ENCODE measurements at regions not wholly inside any gene's neighbourhood (a gene's known extent, or its start where the extent isn't known, plus 50 kb on each side); places are given as distances from the start of the nearest gene placed in this dataset.

DNA sequence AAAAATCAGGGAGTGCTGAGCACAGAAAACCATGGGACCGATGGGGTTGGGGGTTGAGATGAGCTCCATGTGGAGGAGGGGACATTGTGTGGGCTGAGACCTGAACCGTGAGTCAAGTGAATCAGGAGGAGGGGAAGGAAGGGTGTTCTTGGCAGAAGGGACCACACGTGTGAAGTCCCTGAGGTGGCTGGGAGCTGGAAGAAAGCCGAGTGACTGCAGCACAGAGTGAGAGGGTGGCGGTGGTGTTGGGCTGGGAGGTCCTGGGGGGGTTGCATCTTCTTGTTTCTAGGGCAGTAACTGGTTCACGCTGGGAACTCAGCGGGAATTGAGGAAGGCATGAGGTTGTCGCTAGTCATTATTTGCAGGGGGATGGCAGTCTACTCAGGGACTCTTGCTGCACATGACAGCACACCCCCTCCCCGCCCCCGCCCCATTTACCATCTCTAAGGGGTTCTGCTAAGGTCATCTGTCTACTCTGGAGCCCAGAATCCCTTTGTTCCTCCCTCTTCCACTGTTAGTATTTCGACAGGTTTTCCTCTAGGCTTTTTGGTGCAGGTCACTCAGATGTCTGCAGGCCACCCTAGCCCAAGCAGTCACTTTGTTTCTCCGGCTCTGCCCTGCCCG, 254.3 kb downstream of the TLE3 start:
- FAIRE-seq (no peak), DNase-seq (ENCODE audit: extremely low spot score, insufficient read length, low read depth) (no peak)

- FAIRE-seq (no peak), DNase-seq (ENCODE audit: extremely low spot score, insufficient read length, low read depth) (no peak)
Measured at GRCh38 chr15:69843900-69844304, 253.8 kb downstream of the TLE3 start.

DNA sequence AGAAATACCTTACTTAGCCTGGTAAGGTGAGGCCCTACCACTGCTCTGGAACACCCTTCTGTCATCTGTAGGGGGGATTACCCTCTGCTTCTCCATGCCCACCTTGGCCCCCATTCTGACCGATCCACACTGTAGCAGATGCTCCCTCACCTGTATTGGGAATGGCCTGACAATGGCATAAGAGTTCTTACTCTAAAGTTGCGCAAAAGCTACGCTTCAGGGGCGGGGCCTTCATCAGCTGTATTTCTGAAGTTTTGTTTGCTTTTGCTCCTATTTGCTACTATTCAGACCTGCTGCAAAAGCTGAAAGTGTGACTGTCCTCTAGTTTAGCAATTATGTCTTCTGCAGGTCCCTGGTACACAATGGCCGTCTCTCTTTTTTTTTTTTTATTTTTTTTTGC, 252.6 kb downstream of the TLE3 start:
- FAIRE-seq (no peak), DNase-seq (ENCODE audit: extremely low spot score, insufficient read length, low read depth) (no peak)

DNA sequence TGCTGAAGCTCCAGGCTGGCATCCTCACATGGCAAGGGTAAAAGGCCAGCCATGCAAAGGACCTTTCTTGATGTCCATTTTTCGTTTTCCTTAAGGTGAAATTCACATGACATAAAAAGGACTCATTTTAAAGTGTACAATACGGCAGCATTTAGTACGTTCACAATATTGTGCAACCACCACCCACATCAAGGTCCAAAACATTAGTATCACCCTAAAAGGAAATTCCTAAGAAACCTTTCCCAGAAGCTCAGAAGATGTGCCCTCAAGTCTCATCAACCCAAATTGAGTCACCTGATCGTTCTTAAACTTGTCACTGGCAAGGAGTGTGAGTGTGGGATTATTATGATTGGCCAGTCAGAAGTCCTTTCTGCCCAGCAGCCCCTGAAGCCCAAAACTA, 250.1 kb downstream of the TLE3 start:
- DNase-seq (ENCODE audit: extremely low spot score, insufficient read length, low read depth) (no peak), FAIRE-seq (no peak)

GRCh38 chr15:69848096-69848495, 249.6 kb downstream of the TLE3 start:
- no peak for DNase-seq (ENCODE audit: extremely low spot score, insufficient read length, low read depth)
- no peak for FAIRE-seq

DNA sequence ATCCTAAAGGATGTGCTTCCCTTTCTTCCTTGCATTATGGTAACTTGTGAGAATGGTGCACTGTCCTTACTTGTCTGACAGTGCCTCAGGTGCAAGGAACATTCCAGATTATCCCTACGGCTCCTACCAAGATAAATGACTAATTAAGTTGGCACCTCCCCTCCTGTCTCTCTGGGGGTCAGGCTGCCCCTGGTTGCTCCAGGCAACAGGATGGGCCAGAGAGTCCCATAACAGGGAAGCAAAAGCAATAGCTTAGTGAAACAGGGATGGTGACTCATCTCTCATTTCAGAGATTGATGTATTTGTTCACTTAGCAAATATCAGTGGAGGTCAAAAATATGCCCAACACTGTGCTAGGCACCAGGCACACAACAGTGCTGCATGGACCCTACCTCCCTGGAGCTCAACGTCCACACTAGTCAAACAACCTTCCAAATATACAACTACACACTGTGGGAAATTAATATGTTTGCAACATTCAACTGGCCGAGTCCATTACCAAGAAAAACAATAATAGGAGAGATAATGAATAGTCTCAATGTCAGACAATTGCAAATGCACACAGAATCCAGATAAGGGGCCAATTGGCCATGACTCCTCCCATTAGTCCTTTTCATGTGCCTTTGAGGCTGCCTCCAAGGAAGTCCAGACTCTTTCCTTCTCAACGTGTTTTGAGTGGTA, 249.0 kb downstream of the TLE3 start:
- FAIRE-seq (no peak), DNase-seq (ENCODE audit: extremely low spot score, insufficient read length, low read depth) (no peak)

DNA sequence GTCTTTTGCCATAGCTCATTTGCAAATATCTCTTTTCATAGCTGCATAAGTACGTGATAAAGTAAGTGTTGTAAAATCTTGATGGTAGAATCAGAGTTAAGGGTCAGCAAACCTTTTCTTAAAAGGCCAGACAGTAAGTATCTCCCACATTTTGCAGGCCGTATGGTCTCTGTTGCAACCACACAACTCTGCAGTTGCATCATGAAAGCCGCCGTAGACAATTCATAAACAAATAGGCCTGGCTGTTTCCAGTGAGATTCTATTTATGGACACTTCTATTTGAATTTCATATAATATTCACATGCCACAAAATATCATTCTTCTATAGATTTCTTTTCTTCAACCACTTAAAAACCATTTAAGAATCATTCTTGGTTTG, 248.5 kb downstream of the TLE3 start:
- FAIRE-seq (no peak), DNase-seq (ENCODE audit: extremely low spot score, insufficient read length, low read depth) (no peak)

DNA sequence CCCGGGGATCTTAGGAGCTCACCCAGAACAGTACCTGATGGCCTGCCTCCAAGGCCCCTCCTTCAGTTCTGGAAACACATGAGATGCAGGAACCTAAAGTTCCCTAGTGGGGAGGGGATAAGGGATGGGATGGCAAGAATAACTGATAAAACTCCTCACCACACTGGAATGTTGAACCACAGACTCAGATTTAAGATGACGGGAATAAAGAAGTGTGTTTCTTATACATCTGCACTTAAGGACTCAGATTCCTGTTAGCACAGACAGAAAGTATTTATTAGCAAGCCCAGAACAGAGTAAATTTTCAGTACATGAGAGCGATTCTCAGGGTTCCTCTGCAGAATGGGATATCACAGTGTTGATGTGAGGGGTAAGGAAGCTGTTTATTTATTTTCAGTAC, 245.2 kb downstream of the TLE3 start:
- DNase-seq (ENCODE audit: extremely low spot score, insufficient read length, low read depth) (no peak), FAIRE-seq (no peak)

- FAIRE-seq = no peak
- no peak for DNase-seq (ENCODE audit: extremely low spot score, insufficient read length, low read depth)
Measured at GRCh38 chr15:69852916-69853315, 244.8 kb downstream of the TLE3 start.

DNA sequence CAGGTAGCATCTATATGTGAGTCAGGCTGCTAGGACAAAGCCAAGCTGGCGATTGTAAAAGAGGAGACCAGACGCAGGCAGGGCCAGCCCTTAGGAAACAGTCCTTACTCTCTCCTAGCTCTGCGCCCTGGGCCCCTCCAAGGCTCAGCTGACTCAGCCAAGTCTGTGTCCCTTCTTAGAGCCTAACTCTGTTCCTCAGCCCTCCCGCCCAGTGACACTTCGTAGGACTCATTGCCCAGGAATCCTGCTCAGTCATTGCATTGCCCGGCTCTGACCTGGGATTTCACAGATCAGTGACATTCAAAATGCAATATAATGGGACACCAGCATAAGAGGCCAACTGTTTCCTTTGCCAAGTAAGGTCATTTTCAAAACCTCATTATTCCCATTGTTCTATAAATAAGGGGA, 244.2 kb downstream of the TLE3 start:
- DNase-seq (ENCODE audit: extremely low spot score, insufficient read length, low read depth) (no peak), FAIRE-seq (no peak)

GRCh38 chr15:69854001-69854400, 243.7 kb downstream of the TLE3 start:
- FAIRE-seq = no peak

GRCh38 chr15:69854521-69855181, 243.1 kb downstream of the TLE3 start:
- FAIRE-seq (no peak), DNase-seq (ENCODE audit: extremely low spot score, insufficient read length, low read depth) (no peak)

More at GRCh38 chr15:69854001-69854400, 243.7 kb downstream of the TLE3 start:
- no peak for DNase-seq (ENCODE audit: extremely low spot score, insufficient read length, low read depth)

- no peak for DNase-seq (ENCODE audit: extremely low spot score, insufficient read length, low read depth)
- no peak for FAIRE-seq
Measured at GRCh38 chr15:69855258-69856000, 242.3 kb downstream of the TLE3 start.

DNA sequence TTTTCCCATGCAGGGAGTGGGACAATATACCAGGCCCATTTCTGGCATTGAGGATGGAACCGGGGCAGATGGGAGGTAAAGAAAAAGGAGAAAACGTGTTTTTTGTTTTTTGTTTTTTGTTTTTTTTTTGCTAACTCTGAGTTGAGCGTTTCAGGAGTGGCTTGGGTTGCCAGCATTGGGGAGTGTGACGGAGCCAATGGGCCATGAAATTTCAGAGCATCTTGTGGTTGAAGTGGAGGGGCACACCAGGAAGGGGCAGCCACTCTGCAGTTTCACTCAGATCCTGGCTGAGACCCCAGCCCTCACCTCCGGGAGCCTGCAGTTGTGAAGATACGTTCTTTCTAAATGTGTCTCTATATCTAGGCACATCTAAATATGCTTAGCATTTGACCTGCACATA, 240.5 kb downstream of the TLE3 start:
- DNase-seq (ENCODE audit: extremely low spot score, insufficient read length, low read depth) = no peak
- FAIRE-seq = no peak

DNA sequence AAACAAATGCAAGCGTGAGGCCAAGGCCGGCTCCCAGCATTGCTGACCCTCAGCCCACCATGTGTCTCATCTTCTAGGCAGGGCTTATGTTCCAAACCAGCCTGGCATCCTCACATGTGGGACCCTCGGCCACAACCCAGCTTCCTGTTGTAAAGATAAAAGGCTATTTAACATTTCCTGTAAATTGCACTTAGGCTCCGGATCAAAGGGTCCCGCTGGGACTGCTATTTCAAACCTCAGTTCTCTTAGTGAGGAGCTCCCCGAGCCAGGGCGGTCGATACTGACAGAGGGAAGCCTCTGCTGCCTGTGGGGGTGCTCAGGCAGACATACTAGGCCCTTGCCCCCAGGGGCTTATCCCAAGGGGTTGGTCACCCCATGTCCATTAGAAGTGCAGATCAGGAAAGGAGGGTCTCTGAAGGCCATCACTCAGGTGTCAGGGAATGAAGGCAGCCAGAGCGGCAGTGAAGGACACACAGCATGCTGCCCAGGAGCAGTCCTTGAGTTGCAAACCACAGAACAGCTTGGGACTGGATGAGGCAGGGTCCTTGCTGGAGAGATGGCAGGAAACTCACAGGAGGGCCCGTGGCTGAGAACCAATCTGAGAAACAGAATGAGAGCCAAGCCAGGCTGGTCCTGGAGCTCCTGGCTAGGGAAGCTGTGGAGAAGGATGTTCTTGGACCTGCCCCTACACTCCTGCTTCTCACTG, 239.9 kb downstream of the TLE3 start:
- no peak for DNase-seq (ENCODE audit: extremely low spot score, insufficient read length, low read depth)
- no peak for FAIRE-seq

GRCh38 chr15:69858456-69858855, 239.3 kb downstream of the TLE3 start:
- no peak for DNase-seq (ENCODE audit: extremely low spot score, insufficient read length, low read depth)
- FAIRE-seq = no peak

DNA sequence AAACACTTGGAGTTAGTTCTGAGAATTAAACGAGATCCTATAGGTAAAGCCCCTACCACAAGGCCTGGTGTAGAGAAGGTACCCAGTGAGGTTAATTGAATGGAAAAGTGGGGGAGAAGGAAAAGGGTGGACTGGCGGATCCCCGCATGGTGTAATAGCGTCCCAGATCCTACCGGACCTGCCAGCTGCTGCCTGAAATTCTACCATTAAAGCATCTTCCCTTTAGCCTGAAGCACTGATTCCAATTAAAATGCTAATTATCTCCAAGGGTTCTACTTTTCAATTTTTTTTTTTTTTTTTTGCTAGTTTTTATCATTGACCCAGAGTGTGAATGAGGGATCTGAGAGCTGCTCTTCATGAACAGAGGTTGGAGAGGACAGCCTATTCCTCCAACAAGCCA, 237.9 kb downstream of the TLE3 start:
- no peak for FAIRE-seq

GRCh38 chr15:69860321-69860720, 237.4 kb downstream of the TLE3 start:
- DNase-seq (ENCODE audit: extremely low spot score, insufficient read length, low read depth) (no peak), FAIRE-seq (no peak)

More for the DNA sequence above, 237.9 kb downstream of the TLE3 start:
- no peak for DNase-seq (ENCODE audit: extremely low spot score, insufficient read length, low read depth)

- FAIRE-seq = no peak
Measured at GRCh38 chr15:69860921-69861320, 236.8 kb downstream of the TLE3 start.

More at GRCh38 chr15:69860921-69861320, 236.8 kb downstream of the TLE3 start:
- DNase-seq (ENCODE audit: extremely low spot score, insufficient read length, low read depth) = no peak
